ENCODE measurements at regions not wholly inside any gene's neighbourhood (a gene's known extent, or its start where the extent isn't known, plus 50 kb on each side); places are given as distances from the start of the nearest gene placed in this dataset.

DNA sequence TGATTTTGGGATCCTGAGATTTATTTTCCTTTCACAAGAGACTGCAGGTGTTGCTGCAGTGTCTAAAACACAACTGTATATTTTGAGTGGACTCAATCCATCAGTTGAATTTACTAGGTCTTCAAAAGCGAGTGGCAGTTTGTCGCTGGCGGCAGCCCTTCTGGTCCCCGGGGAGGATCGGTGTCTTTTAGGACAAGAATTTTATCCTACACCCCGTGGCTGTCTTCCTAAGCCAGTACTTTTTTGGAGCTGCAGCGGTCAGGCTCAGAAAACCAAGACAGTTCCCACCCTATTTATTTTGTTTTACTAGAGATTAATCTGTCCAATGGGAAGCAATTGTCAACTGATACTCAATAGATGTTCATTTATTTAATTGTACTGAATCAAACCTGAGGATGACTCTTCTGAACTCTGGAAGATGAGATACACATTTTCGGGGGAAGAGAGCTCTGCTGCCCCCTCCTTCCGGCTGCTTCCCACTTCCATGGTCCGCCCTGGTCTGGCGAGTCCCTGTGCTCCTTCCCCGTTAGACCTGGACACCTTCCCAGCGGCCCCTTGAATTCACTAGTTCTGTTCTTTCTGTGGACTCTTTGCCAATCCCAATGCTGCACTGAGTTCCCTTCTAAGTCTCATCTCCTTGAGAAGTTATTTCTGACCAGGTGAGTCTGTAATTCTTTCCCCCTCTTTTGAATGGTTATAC, 90.6 kb downstream of the ERMARD start:
- TF ChIP-seq, protein P1, sequence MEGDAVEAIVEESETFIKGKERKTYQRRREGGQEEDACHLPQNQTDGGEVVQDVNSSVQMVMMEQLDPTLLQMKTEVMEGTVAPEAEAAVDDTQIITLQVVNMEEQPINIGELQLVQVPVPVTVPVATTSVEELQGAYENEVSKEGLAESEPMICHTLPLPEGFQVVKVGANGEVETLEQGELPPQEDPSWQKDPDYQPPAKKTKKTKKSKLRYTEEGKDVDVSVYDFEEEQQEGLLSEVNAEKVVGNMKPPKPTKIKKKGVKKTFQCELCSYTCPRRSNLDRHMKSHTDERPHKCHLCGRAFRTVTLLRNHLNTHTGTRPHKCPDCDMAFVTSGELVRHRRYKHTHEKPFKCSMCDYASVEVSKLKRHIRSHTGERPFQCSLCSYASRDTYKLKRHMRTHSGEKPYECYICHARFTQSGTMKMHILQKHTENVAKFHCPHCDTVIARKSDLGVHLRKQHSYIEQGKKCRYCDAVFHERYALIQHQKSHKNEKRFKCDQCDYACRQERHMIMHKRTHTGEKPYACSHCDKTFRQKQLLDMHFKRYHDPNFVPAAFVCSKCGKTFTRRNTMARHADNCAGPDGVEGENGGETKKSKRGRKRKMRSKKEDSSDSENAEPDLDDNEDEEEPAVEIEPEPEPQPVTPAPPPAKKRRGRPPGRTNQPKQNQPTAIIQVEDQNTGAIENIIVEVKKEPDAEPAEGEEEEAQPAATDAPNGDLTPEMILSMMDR (IDR thresholded peaks at IDR 0.05) = no peak
- Mint-ChIP-seq H3K4me1 (no peaks in the 10 kb centered on the region), H3K9me3 (no peaks in the 10 kb centered on the region), H3K36me3 (no peaks in the 10 kb centered on the region), H3K27ac (peak overlapping the region in 1 of 7 donors; percentile 17), H3K4me3 (no peak overlapping the region), H3K27me3 (ENCODE audit: low read depth in 3 of 3) (peaks cover 3 to 9% (median 4%) of the 10 kb centered on the region in 3 donors)
- no peak overlapping the region for H3K4me2 ChIP-seq (replicated peaks; ENCODE audit: extremely low read depth, low read length, poor library complexity, severe bottlenecking)
- no peaks in the 10 kb centered on the region for H3K9me3 ChIP-seq (replicated peaks in 1 of 2; ENCODE audit: control insufficient read depth in 1 of 2, insufficient read depth in 1 of 2, low read length in 2 of 2)
- H3K36me3 ChIP-seq (replicated peaks in 1 of 2; ENCODE audit: control insufficient read depth in 1 of 2, insufficient read depth in 2 of 2, low read length in 2 of 2) = no peaks in the 10 kb centered on the region
- no peak overlapping the region for H3K9ac ChIP-seq (ENCODE audit: insufficient read depth, low read length, poor library complexity, severe bottlenecking)
- H3K79me2 ChIP-seq (ENCODE audit: insufficient read depth, low read length) = no peaks in the 10 kb centered on the region
- H3K27ac ChIP-seq (ENCODE audit: low read depth in 1 of 2, low read length in 2 of 2) = no peak overlapping the region
- no peak overlapping the region for H2AFZ ChIP-seq (ENCODE audit: insufficient read depth, low read depth, low read length, poor library complexity, severe bottlenecking)
- H4K20me1 ChIP-seq (ENCODE audit: insufficient read depth, low read length) = no peaks in the 10 kb centered on the region
- H3K4me3 ChIP-seq (replicated peaks in 1 of 3; ENCODE audit: low read depth in 2 of 3, low read length in 3 of 3) = no peak overlapping the region
- H3K4me1 ChIP-seq (ENCODE audit: control insufficient read depth in 1 of 2, insufficient read depth in 2 of 2, low read length in 2 of 2) = no peaks in the 10 kb centered on the region
- intact Hi-C loops (cut with micrococcal nuclease) = no loop called here
- no peaks in the 10 kb centered on the region for H3K27me3 ChIP-seq (ENCODE audit: control insufficient read depth in 2 of 2, insufficient read depth in 2 of 2, low read length in 2 of 2)
- WGBS (ENCODE audit: insufficient coverage) = 95% methylated on average over 10 of the region's 13 CpGs
- DNase-seq = no peak

DNA sequence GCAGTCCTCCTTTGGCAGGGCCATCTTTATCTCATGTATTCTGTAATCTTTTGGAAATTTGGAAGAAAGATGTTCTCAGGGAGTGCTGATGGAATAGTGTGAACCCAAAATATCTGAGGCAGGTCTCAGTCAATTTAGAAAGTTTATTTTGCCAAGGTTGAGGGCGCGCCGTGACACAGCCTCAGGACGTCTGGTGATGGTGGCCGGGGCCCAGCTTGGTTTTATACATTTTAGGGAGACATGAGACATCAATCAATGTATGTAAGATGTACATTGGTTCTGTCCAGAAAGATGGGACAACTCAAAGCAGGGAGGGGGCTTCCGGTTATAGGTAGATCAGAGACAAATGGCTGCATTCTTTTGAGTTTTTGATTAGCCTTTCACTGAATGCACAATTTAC, 89.8 kb downstream of the ERMARD start:
- no peak overlapping the region for H2AFZ ChIP-seq (ENCODE audit: insufficient read depth, low read depth, low read length, poor library complexity, severe bottlenecking)
- H3K4me3 Mint-ChIP-seq = no peak overlapping the region
- H3K4me2 ChIP-seq (replicated peaks; ENCODE audit: extremely low read depth, low read length, poor library complexity, severe bottlenecking) = no peak overlapping the region
- no peaks in the 10 kb centered on the region for H3K9me3 ChIP-seq (replicated peaks in 1 of 2; ENCODE audit: control insufficient read depth in 1 of 2, insufficient read depth in 1 of 2, low read length in 2 of 2)
- peaks cover 3 to 9% (median 4%) of the 10 kb centered on the region in 3 donors for H3K27me3 Mint-ChIP-seq (ENCODE audit: low read depth in 3 of 3)
- DNase-seq = no peak
- no peaks in the 10 kb centered on the region for H3K4me1 Mint-ChIP-seq
- no peak overlapping the region for H3K27ac Mint-ChIP-seq
- TF ChIP-seq, protein P1 (IDR thresholded peaks at IDR 0.05) = no peak
- WGBS (ENCODE audit: insufficient coverage) = 91% methylated on average over 6 of the region's 6 CpGs
- no peaks in the 10 kb centered on the region for H3K79me2 ChIP-seq (ENCODE audit: insufficient read depth, low read length)
- no peaks in the 10 kb centered on the region for H3K4me1 ChIP-seq (ENCODE audit: control insufficient read depth in 1 of 2, insufficient read depth in 2 of 2, low read length in 2 of 2)
- no peak overlapping the region for H3K9ac ChIP-seq (ENCODE audit: insufficient read depth, low read length, poor library complexity, severe bottlenecking)
- no peaks in the 10 kb centered on the region for H4K20me1 ChIP-seq (ENCODE audit: insufficient read depth, low read length)
- no peak overlapping the region for H3K27ac ChIP-seq (ENCODE audit: low read depth in 1 of 2, low read length in 2 of 2)
- H3K9me3 Mint-ChIP-seq = no peaks in the 10 kb centered on the region
- no peaks in the 10 kb centered on the region for H3K36me3 Mint-ChIP-seq
- H3K36me3 ChIP-seq (replicated peaks in 1 of 2; ENCODE audit: control insufficient read depth in 1 of 2, insufficient read depth in 2 of 2, low read length in 2 of 2) = no peaks in the 10 kb centered on the region
- H3K4me3 ChIP-seq (replicated peaks in 1 of 3; ENCODE audit: low read depth in 2 of 3, low read length in 3 of 3) = no peak overlapping the region
- intact Hi-C loops (cut with micrococcal nuclease) = no loop called here
- no peaks in the 10 kb centered on the region for H3K27me3 ChIP-seq (ENCODE audit: control insufficient read depth in 2 of 2, insufficient read depth in 2 of 2, low read length in 2 of 2)

Measured in CD14-positive monocyte (primary cell).